ENCODE measurements at regions not wholly inside any gene's neighbourhood (a gene's known extent, or its start where the extent isn't known, plus 50 kb on each side); places are given as distances from the start of the nearest gene placed in this dataset.

DNA sequence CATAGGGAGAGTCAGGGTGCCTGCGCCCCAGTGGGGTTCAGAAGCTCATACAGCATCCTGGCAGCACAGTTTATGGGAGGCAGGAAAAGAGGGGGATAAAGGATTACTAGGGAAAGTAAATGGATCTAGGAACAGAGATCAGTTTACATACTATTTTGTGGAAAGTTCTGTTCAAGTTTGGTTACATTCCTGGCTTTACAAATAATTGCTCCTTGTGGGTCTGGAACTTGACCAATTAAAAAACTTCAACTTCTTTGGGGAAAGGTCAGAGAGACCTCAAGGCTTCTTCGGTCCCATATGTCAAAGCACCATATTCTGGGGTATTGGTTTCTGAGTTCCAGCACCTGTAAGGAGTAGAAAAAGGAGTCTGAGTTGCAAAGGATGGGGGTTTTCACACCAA lies 64.1 kb downstream of the ZDHHC19 start:
- CTCF ChIA-PET = no interaction called here
- no peak for ATAC-seq (replicated peaks in 1 of 4)
- peaks cover 0 to 8% (median 0%) of the 10 kb centered on the region in 3 donors for H3K9me3 Mint-ChIP-seq

GRCh38 chr3:196145468-196146262 lies 63.8 kb upstream of the TFRC start:
- no peaks in the 10 kb centered on the region for H3K27me3 Mint-ChIP-seq
- peaks cover 0 to 15% (median 0%) of the 10 kb centered on the region in 3 donors for H3K4me1 Mint-ChIP-seq
- H3K36me3 ChIP-seq (ENCODE audit: control insufficient read depth in 2 of 2, extremely low read depth in 1 of 2, insufficient read depth in 1 of 2, low read length in 1 of 2) = no peaks in the 10 kb centered on the region
- ATAC-seq (replicated peaks in 1 of 4) = no peak
- H3K9me3 ChIP-seq = no peaks in the 10 kb centered on the region
- H3K36me3 Mint-ChIP-seq = no peaks in the 10 kb centered on the region
- no peak overlapping the region for H3K4me3 ChIP-seq (ENCODE audit: control insufficient read depth in 1 of 2, extremely low read depth in 1 of 2, low read length in 1 of 2)
- peaks cover 0 to 24% of the 10 kb centered on the region in 2 experiments for H3K4me1 ChIP-seq (ENCODE audit: control insufficient read depth in 1 of 2, extremely low read depth in 1 of 2, insufficient read depth in 2 of 2, low read length in 2 of 2)
- no peak overlapping the region for H3K4me3 Mint-ChIP-seq
- no peak overlapping the region for H3K27ac ChIP-seq (ENCODE audit: low read length)
- no peak overlapping the region for H3K27ac Mint-ChIP-seq
- peaks cover 0 to 9% of the 10 kb centered on the region in 2 experiments for H3K27me3 ChIP-seq (replicated peaks in 1 of 2; ENCODE audit: control insufficient read depth in 2 of 2, extremely low read depth in 1 of 2, insufficient read depth in 2 of 2, low read length in 1 of 2)
- peaks cover 0 to 8% (median 0%) of the 10 kb centered on the region in 3 donors for H3K9me3 Mint-ChIP-seq
- DNase-seq = no peak
- ChIA-PET CTCF (no interaction called here), POLR2A (no interaction called here)
- WGBS (ENCODE audit: insufficient coverage) = 83% methylated on average over 3 of the region's 18 CpGs

More for the DNA sequence above, 64.1 kb downstream of the ZDHHC19 start:
- Histone ChIP-seq H3K4me3 (ENCODE audit: control insufficient read depth in 1 of 2, extremely low read depth in 1 of 2, low read length in 1 of 2) (no peak overlapping the region), H3K27me3 (replicated peaks in 1 of 2; ENCODE audit: control insufficient read depth in 2 of 2, extremely low read depth in 1 of 2, insufficient read depth in 2 of 2, low read length in 1 of 2) (peaks cover 0 to 8% of the 10 kb centered on the region in 2 experiments), H3K4me1 (ENCODE audit: control insufficient read depth in 1 of 2, extremely low read depth in 1 of 2, insufficient read depth in 2 of 2, low read length in 2 of 2) (peaks cover 0 to 24% of the 10 kb centered on the region in 2 experiments), H3K27ac (ENCODE audit: low read length) (no peak overlapping the region), H3K36me3 (ENCODE audit: control insufficient read depth in 2 of 2, extremely low read depth in 1 of 2, insufficient read depth in 1 of 2, low read length in 1 of 2) (no peaks in the 10 kb centered on the region), H3K9me3 (no peaks in the 10 kb centered on the region)
- H3K4me1 Mint-ChIP-seq = peaks cover 0 to 13% (median 0%) of the 10 kb centered on the region in 3 donors
- no peaks in the 10 kb centered on the region for H3K36me3 Mint-ChIP-seq
- POLR2A ChIA-PET = interaction anchor here in 1 of 2 donors (0.7 kb wide), 1 partner anchor 1260 kb away, joined by 5 read pairs; no protein-coding TSS in a partner anchor
- no peak for DNase-seq
- H3K4me3 Mint-ChIP-seq = no peak overlapping the region
- H3K27ac Mint-ChIP-seq = no peak overlapping the region
- WGBS (ENCODE audit: insufficient coverage) = no CpG with 5 or more reads among the region's 2 CpGs
- no peaks in the 10 kb centered on the region for H3K27me3 Mint-ChIP-seq

DNA sequence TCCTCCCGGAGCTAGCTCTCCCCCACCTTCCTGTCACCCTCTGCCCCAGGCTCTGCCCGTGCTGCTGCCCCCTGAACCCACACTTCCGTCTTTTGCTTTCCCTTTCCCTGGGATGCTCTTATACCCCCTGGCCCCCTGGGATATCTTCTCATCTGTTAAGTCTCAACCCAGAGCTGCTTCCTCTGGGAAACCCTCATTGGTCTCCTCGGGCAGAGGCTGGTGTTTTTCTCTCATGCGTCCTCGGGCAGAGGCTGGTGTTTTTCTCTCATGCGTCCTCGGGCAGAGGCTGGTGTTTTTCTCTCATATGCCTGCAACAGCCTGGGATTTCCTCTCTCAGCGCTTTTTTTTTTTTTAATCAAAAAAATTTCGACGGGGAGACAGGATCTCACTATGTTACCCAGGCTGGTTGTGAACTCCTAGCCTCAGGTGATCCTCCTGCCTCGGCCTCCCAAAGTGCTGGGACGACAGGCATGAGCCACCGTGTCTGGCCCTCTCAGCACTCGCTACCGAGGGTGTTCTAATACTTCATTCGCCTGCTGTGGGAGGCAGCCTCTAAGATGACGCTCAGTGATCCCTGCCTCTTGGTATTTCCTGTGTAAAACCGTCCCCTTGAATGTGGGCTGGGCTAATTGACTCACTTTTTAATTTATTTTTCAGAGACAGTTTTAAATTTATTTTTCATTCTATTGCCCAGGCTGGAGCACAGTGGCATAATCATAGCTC lies 62.7 kb upstream of the TFRC start:
- H3K4me1 ChIP-seq (ENCODE audit: control insufficient read depth in 1 of 2, extremely low read depth in 1 of 2, insufficient read depth in 2 of 2, low read length in 2 of 2) = peaks cover 0 to 28% of the 10 kb centered on the region in 2 experiments
- POLR2A ChIA-PET = no interaction called here
- Mint-ChIP-seq H3K4me1 (peaks cover 0 to 18% (median 0%) of the 10 kb centered on the region in 3 donors), H3K9me3 (no peaks in the 10 kb centered on the region), H3K4me3 (peak overlapping the region in 2 of 3 donors; percentile 32 to 60), H3K27me3 (no peaks in the 10 kb centered on the region), H3K27ac (peak overlapping the region in 1 of 2 donors; percentile 55), H3K36me3 (no peaks in the 10 kb centered on the region)
- H3K36me3 ChIP-seq (ENCODE audit: control insufficient read depth in 2 of 2, extremely low read depth in 1 of 2, insufficient read depth in 1 of 2, low read length in 1 of 2) = no peaks in the 10 kb centered on the region
- CTCF ChIA-PET = no interaction called here
- peaks cover 0 to 9% of the 10 kb centered on the region in 2 experiments for H3K27me3 ChIP-seq (replicated peaks in 1 of 2; ENCODE audit: control insufficient read depth in 2 of 2, extremely low read depth in 1 of 2, insufficient read depth in 2 of 2, low read length in 1 of 2)
- DNase-seq (peak in 14 of 35 experiments; percentile 5 to 61 (median 14)), ATAC-seq (replicated peaks in 1 of 4) (peak in 3 of 4 experiments; percentile 45 to 63 (median 48))
- H3K4me3 ChIP-seq (ENCODE audit: control insufficient read depth in 1 of 2, extremely low read depth in 1 of 2, low read length in 1 of 2) = peak overlapping the region in 1 of 2 donors; percentile 7
- no peaks in the 10 kb centered on the region for H3K9me3 ChIP-seq
- H3K27ac ChIP-seq (ENCODE audit: low read length) = peak overlapping the region; percentile 47
- WGBS (ENCODE audit: insufficient coverage) = 56% methylated on average over 13 of the region's 19 CpGs

DNA sequence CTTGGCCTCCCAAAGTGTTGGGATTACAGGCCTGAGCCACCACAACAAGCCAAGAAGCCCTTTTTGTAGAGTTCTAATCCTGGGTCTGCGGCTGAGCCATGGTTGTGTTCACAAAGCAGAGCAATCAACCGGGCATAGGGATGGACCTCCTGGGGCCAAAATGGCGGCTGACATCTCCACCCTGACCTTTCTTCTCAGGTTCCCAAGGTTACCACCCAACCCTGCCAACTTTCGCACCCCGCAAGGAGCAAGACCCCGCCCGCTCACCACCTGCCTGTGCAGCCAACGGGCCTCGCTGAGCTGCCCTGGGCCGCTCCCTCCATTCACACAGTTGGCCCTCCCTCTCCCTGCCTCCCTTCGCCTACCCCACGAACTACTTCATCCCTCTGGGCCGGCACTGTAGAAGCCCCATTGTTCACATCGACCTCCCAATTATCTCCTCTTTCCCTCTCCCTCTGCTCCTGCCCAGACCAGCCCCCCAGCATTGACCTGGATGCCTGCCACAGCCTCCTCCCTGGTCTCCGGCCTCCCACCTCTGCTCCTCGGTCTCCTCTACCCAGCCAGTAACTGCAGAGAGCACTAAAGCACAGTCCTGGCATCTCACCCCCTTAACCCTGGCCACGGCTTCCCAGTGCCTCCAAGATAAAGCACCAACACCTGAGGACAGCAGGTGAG lies 62.0 kb upstream of the TFRC start:
- Histone ChIP-seq H3K27me3 (replicated peaks in 1 of 2; ENCODE audit: control insufficient read depth in 2 of 2, extremely low read depth in 1 of 2, insufficient read depth in 2 of 2, low read length in 1 of 2) (peaks cover 0 to 9% of the 10 kb centered on the region in 2 experiments), H3K36me3 (ENCODE audit: control insufficient read depth in 2 of 2, extremely low read depth in 1 of 2, insufficient read depth in 1 of 2, low read length in 1 of 2) (no peaks in the 10 kb centered on the region), H3K4me3 (ENCODE audit: control insufficient read depth in 1 of 2, extremely low read depth in 1 of 2, low read length in 1 of 2) (no peak overlapping the region), H3K27ac (ENCODE audit: low read length) (peak overlapping the region; percentile 47), H3K9me3 (no peaks in the 10 kb centered on the region), H3K4me1 (ENCODE audit: control insufficient read depth in 1 of 2, extremely low read depth in 1 of 2, insufficient read depth in 2 of 2, low read length in 2 of 2) (peaks cover 0 to 28% of the 10 kb centered on the region in 2 experiments)
- no peak for DNase-seq
- ATAC-seq (replicated peaks in 1 of 4) = no peak
- 90% methylated on average over 17 of the region's 17 CpGs for WGBS (ENCODE audit: insufficient coverage)
- Mint-ChIP-seq H3K9me3 (no peaks in the 10 kb centered on the region), H3K27ac (no peak overlapping the region), H3K27me3 (no peaks in the 10 kb centered on the region), H3K4me3 (peak overlapping the region in 1 of 3 donors; percentile 60), H3K36me3 (no peaks in the 10 kb centered on the region), H3K4me1 (peaks cover 0 to 18% (median 0%) of the 10 kb centered on the region in 3 donors)
- ChIA-PET POLR2A (no interaction called here), CTCF (no interaction called here)

GRCh38 chr3:196142202-196142956 lies 60.5 kb upstream of the TFRC start:
- Mint-ChIP-seq H3K4me3 (peak overlapping the region in 1 of 3 donors; percentile 9), H3K9me3 (no peaks in the 10 kb centered on the region), H3K4me1 (peaks cover 0 to 18% (median 0%) of the 10 kb centered on the region in 3 donors), H3K27me3 (no peaks in the 10 kb centered on the region), H3K27ac (no peak overlapping the region), H3K36me3 (no peaks in the 10 kb centered on the region)
- ChIA-PET POLR2A (interaction anchor here in 1 of 2 donors (0.5 to 0.6 kb wide), 2 partner anchors 42 to 411 kb away, joined by 3 to 7 read pairs; no protein-coding TSS in a partner anchor), CTCF (interaction anchor here (0.5 to 0.6 kb wide), 2 partner anchors 14 to 30 kb away, joined by 3 to 4 read pairs; no protein-coding TSS in a partner anchor)
- Histone ChIP-seq H3K27ac (ENCODE audit: low read length) (no peak overlapping the region), H3K4me1 (ENCODE audit: control insufficient read depth in 1 of 2, extremely low read depth in 1 of 2, insufficient read depth in 2 of 2, low read length in 2 of 2) (peaks cover 0 to 28% of the 10 kb centered on the region in 2 experiments), H3K4me3 (ENCODE audit: control insufficient read depth in 1 of 2, extremely low read depth in 1 of 2, low read length in 1 of 2) (no peak overlapping the region), H3K9me3 (no peaks in the 10 kb centered on the region), H3K36me3 (ENCODE audit: control insufficient read depth in 2 of 2, extremely low read depth in 1 of 2, insufficient read depth in 1 of 2, low read length in 1 of 2) (no peaks in the 10 kb centered on the region), H3K27me3 (replicated peaks in 1 of 2; ENCODE audit: control insufficient read depth in 2 of 2, extremely low read depth in 1 of 2, insufficient read depth in 2 of 2, low read length in 1 of 2) (peaks cover 0 to 9% of the 10 kb centered on the region in 2 experiments)
- ATAC-seq (replicated peaks in 1 of 4) (no peak), DNase-seq (no peak)
- 90% methylated on average over 10 of the region's 16 CpGs for WGBS (ENCODE audit: insufficient coverage)
